ENCODE measurements at regions not wholly inside any gene's neighbourhood (a gene's known extent, or its start where the extent isn't known, plus 50 kb on each side); places are given as distances from the start of the nearest gene placed in this dataset.
A peak's percentile ranks its signal among the peaks of the same experiment; 100 is the strongest.

DNA sequence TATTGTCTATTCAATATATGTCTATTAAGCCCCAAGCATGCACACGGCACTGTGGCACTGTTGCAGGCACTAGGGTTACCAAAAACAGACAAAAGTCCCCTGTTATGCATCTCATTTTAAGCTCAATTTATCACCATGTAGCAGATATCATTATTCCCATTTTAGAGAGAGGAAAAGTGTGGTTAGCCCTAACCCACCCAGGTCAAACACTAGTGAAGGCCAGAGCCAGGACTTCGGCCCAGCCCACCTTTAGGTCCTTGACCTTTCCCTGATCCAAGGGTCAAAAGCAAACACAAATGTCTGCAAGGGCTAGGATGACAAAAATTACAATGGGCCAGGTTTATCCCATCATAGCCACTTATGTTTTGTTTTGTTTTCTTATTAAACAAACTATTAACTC is 130.3 kb upstream of the NUDT7 start:
- no peak for DNase-seq (ENCODE audit: low read depth, low spot score)

DNA sequence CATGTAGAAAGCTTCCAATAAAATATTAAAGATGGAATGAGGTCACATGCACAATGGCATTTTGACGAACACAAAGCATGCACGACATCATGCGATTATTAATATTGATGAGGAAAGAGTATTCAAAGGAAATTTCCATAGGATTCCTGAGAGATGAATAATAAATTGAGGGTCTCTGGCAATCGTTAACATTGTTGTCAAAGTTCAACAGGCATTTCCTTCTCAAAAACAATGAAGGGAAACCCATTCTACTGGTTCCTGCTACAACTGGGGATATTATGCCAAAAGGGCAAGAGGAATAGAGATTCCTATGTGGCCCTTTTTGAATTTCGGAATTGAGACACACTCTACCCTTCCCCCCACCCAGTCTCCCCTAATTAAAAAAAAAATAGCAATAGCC is 128.3 kb upstream of the NUDT7 start:
- DNase-seq (ENCODE audit: low read depth, low spot score) = no peak

DNA sequence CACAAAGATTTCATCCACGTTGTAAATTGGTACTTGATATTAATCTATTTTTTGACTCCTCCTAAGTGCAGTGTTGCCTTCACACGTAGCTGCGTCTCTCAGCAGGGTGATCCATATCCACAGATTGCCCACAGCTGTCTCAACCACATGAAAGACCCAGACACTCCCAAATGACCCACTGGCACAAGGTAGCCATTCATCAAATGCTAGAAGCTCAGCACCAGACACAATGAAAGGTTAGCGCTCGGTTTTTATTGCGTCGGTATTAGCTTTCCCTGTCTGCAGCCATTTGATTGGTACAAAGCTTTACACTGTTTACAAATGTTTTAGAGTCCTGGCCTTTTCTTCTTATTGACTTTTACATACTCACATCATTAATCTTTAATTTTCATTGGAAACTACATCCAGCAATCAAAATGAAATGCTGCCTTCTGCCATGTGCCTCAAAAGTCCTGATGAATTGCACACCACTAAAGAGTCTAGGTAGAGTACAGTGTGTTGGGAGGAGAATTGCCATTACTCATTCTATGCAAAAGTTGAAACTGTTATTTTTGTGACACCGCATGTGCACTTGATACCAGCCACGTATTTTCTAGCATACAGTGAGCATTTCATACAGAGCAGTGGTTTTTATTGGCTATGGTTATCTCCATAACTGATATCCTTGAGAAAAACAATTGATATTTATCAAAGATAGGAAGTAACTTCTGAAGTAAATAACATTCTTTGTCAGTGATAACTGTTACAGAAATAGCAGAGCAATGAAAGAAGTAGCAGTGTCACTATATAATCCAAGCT is 127.3 kb upstream of the NUDT7 start:
- no peak for DNase-seq (ENCODE audit: low read depth, low spot score)

DNA sequence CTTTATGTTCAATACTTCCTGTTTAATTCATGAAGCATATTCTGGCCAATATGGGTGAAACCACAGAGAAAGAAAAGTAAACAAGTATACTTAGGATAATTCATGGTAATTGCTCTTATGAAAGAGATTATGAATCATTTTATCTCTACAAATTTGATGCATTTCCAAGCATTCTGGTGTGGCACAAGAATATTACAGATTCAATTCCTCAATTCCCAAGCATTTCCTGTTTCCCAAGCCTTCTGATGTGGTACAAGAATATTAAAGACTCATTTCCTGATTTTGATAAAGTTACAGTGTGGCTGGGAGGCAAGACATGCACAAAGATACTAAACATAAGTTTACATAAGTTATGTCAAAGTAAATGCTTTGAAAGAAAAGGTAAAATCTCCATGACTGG is 126.1 kb upstream of the NUDT7 start:
- no peak for DNase-seq (ENCODE audit: low read depth, low spot score)

DNA sequence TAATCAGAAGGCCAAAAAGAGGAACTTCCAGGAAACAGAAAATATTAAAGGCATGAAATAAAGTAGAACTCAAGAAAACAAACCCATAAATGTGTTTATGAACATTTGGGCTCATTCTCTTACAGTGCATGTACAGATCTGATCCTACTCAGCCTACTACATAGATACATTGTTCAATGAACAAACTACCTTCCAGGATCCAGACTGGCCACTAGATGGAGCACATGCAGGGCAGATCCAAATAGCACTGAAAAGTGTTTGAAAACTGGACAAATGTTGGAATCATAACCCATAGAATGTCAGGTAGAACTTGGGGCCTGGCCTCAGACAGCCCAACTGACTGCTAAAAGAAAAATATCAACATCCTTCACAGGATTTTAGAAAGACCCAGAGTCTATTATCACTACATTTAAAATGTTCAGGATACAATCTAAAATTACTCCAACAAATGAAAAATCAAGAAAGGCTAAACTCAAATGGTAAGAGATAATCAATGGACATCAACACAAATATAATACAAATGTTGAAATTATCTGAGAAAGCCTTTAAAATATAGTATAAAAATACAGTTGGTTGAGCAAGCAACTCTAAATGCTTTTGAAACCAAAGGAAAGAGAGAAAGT is 122.4 kb upstream of the NUDT7 start:
- DNase-seq (ENCODE audit: low read depth, low spot score) = no peak

DNA sequence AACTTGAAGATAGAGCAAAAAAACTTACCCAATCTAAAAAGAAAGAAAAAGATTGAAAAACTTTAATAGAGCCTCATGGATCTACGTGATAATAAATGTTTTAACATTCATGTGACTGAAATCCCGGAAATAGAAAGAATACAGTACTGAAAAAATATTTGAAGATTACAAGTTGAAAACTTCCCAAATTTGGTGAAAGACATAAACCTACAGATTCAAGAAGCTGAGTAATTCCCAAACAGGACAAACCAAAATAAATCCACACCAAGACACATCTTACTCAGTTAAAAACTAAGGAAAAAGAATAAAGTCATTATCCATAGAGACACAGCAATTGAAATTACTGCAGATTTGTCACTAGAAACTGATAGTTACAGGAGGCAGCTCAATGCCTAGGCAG is 121.8 kb upstream of the NUDT7 start:
- DNase-seq (ENCODE audit: low read depth, low spot score) = no peak

DNA sequence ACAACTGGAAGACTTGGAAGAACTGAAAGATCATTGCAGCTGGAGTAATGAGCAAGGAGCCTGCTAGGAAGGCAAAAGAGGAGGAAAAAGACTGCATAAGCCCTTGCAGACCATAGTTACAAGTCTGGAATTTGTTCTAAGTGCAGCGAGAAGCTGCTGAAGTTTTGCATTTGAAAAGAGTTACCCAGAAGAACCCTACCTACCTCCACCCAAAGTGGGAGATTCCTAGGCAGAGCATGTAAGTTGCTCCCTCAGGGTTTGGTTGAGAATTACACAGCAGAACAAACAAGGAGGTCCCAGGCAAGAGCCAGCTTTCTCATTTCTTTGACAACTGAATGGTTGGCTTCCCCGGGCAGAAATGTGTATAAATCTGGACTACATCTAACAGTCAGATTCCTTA is 118.7 kb upstream of the NUDT7 start:
- DNase-seq (ENCODE audit: low read depth, low spot score) = peak; percentile 63

DNA sequence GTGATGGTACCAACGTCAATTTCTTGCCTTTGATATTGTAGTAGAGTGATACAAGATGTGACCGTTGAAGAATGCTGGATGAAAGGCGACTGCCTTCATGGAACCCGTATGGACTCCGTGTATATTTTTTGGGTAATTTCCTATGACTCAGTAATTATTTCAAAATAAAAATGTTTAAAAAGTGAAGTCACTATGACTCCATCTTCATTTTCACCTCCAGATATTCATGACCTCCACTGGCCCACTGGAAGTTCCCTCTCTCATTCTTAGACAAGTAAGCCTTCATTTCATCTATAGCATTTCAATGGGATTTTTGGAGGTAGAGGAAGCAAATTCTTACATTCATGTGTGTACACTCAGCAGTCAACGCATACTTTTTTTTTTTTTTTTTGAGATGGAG is 111.8 kb upstream of the NUDT7 start:
- DNase-seq (ENCODE audit: low read depth, low spot score) = no peak

DNA sequence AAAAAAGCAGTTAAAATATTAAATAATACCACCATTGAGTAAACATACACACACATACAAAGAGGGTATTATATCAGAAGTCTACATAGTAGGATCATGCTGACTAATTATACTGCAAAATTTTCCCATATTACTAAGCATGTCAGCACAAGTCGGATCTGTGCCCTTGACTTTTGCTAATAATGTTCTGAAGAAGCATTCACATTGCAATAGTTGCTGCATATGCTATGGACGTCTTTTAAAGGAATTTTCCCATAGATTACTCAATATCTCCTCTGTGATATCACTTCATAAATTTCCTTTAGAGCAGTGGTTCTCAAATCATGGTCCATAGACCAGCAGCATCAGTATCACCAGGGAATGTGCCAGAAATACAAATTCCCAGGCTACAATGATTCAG is 110.9 kb upstream of the NUDT7 start:
- no peak for DNase-seq (ENCODE audit: low read depth, low spot score)

DNA sequence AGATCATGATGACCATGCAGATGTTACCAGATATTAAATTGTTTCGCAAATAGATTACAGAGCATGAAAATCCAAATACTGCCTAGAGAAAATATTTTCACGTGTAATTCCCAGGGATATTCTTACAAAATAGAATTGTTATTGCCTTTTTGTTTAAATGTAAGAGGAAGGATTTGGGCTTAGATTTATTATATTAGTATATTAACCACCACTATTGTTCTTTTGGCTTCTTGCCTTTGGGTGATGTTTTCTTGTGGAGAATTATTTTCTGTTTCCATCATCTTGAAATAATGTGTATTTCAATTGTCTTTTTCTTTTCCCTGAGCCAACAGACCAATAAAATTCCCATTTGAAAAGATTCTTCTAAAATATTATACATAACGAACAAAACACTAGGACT is 109.7 kb upstream of the NUDT7 start:
- no peak for DNase-seq (ENCODE audit: low read depth, low spot score)

DNA sequence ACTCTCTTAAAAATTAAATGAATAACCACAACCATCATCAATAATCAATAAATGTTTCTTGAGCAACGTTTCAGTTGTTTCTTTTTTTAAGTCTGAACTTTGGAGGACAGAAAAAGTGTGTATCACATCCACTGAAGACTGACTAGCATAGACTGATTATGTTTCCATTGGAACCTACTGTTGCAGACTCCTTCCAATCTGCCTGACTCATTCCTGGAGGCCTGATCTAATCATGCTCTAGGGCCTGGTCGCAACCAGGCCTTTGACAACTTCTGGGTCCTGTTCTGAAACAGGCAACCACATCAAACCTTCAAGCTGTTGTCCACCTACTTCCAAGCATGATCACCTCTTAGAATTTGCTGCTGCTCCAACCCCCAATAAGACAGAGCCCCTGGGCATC is 109.2 kb upstream of the NUDT7 start:
- DNase-seq (ENCODE audit: low read depth, low spot score) = no peak

DNA sequence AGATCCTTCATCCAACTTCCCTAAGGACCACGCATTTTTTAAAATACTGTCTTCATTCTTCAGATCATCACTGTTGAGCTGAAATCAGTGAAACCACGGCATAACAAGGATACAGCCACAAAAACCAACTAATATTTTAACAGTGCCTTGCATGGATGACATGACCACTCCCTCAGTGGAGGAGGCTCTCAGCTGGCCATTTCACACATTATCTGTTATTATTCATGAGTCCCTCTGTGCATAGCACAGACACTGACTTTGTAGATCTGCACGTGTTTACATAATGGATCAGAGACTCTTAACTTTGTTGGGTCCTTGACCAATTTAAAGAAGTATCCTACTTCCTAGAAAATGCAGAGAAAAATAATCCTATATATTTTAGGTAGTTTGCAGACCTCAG is 104.8 kb upstream of the NUDT7 start:
- no peak for DNase-seq (ENCODE audit: low read depth, low spot score)

DNA sequence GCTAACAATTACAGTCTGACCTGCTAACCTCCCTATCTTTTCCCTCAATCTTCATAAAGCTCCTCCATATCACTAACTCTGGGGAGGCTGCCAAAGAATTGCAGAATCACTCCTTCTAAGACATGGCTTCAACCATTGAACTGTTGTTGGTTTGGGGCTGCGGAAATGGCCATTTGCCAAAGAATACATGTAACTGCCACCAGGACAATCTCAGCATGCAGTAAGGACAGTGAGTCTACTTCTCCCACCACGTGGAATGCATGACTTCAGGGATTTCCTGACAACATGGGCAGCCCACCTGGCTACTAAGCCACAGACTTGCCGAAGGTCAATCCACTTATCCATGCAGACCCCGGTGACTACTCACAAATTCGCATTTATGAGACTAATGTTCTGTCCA is 104.3 kb upstream of the NUDT7 start:
- DNase-seq (ENCODE audit: low read depth, low spot score) = no peak

DNA sequence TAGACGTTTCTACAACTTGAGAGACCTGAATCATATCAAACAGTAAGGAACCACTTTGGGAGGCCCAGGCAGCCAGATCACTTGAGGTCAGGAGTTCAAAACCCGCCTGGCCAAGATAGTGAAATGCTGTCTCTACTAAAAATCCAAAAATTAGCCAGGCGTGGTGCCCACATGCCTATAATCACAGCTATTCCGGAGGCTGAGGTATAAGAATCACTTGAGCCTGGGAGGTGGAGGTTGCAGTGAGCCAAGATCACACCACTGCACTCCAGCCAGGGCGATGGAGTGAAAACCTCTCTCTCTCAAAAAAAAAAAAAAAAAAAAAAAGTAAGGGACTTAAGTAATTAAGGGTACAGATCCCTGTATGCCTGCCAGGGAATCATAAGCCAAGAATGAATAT is 103.4 kb upstream of the NUDT7 start:
- no peak for DNase-seq (ENCODE audit: low read depth, low spot score)

DNA sequence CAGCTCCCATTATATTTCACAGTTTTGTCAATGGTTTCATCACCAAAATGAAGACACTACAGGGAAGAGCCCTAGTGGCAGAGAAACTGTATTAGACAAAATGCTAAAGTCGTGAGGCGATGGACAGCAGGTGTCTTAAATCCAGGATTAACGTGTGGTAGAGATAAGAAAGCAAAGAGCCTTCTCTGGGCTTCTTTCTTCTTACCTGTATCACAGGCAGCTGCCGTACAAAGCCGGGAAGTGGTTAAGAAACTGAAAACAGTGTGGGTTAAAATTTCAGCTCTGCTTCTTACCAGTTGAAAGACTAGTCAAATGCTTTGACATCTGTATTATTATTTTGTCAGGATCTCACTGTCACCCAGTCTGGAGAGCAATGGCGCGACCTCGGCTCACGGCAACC is 98.2 kb upstream of the NUDT7 start:
- no peak for DNase-seq (ENCODE audit: low read depth, low spot score)

DNA sequence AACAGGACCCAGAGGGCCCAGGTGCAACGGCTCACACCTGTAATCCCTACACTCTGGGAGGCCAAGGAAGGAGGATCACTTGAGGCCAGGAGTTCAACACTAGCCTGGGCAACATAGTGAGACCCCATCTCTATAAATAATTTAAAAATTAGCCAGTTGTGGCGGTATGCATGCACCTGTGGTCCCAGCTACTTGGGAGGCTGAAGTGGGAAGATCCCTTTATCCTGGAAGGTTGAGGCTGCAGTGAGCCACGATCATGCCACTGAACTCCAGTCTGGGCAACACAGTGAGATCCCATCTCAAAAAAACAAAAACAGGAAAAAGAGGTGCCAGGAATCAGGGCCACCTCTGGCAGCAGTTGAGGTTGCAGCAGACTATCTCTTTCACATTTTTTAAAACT is 85.7 kb upstream of the NUDT7 start:
- no peak for DNase-seq (ENCODE audit: low read depth, low spot score)

DNA sequence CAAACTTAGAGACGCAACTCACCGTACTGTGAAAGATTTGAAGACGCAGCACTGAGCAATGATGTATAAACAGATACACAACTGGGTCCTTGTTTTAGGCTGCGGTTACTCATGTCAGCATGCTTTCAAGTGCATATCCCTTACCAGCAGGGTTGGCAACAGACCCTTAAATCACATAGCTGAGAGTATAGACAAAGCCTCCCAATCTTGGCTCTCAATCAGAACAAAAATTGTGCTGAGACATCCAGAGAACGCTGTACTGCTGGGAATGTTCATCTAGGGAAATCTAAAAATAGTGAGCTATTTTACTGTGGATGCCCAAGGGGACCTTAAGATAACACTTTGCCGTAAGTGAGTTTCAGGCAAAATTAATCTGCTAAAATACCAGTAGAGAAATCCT is 84.4 kb upstream of the NUDT7 start:
- no peak for DNase-seq (ENCODE audit: low read depth, low spot score)

DNA sequence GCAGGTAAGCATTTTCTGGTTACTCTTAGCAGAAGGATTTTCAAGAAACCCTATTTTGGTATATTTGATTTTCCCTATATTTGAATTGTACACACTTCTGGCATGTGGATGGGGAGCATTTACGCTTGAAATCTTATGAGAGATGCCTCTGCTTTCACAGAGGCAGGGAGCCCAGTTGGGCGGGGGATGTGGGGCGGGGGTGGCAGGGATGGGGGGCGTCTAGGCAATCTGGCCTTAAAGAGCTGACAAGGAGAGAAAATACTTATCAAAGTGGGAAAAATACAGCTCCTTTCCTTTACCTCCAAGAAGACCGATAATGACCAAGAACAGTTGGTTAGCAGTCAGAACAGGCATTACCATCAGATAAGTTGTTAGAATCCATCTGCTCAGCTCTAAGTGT is 79.1 kb upstream of the NUDT7 start:
- DNase-seq (ENCODE audit: low read depth, low spot score) = no peak

DNA sequence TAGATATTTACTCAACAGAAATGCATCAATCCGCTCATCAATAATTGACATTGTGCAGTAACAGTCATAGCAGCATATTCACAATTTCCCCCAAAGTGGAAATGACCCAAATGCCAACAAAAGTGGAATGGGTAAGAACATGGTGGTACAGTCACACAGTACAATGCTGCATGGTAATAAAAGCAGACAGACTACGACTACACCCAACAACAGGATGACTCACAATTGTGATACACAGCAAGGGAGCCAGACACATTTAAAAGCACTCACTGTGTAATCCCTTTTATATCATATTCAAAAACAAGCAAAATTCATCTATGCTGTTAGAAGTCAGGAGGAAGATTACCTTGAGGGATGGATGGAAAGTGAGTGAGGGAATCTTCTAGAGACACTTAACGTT is 76.5 kb upstream of the NUDT7 start:
- DNase-seq (ENCODE audit: low read depth, low spot score) = no peak

DNA sequence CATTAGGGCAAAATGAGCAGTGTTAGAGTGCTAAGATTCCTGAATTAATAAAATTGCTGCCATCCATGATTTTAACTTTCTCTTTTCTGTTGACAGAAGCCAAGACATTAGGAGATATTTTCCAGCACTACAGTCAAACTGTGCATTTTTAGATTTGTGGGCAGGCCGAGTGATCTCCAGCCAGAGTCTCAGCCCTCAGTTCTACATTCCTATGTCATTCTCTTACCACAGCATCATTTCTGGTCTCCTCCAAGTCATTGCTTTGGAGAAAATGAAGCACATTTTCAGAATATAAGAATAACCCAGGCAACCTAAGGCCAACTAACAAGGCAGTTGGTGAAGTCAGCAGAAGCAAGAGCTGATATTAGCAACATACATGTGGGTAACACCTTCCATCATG is 74.6 kb upstream of the NUDT7 start:
- DNase-seq (ENCODE audit: low read depth, low spot score) = no peak

DNA sequence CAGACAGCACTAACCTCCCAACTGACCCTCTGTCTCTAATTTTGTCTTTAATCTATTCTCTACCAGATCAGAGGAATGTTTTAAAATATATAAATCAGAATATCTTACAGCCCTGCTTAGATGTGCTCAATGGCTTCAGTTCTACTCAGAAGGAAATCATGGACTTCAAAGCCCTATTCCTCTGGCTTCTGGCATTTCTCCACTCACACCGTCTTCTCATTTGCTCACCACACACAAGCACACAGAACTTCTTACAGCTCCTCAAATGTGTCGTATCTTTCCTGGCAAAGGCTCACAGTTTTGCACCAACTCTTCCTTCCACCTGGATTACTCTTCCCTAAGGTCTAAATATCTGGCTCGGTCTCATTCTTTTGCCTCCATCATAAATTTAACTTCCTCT is 71.6 kb upstream of the NUDT7 start:
- no peak for DNase-seq (ENCODE audit: low read depth, low spot score)

DNA sequence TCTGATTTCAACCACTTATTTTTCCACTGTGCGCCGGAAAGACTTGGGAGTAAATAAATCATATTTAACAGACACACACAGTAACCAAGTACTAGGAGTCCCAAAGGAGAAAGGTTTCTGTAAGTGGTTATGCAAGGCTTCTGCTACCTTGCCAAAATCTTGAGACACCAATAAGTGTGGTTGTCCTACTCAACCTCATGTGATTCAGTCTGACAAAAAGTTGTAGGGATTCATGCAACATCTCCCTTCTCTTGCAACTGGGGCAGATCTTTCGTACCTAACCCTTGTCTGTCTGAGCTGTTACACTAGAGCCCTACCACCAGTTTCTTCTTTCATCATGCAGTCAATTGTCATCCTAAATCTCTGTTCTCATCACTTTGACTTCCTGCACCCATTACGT is 69.9 kb upstream of the NUDT7 start:
- DNase-seq (ENCODE audit: low read depth, low spot score) = no peak

DNA sequence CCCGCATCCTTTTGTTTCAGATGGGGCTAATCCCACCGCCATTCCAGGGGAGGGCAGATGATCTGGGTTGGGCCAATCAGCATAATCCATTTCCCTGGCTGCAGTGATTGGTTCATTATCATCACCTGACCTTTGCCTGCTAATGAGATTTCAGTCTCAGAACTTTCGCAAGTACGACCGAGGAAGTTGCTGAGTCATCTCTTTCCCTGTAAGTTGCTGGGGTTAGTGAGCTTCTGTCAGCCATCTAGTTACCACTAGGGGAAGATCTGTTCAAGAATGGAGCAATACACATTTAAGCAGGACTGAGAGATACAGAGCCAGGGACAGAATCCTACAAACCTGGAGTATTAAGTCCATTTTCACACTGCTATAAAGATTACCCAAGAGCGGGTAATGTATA is 65.3 kb upstream of the NUDT7 start:
- DNase-seq (ENCODE audit: low read depth, low spot score) = peak; percentile 53

DNA sequence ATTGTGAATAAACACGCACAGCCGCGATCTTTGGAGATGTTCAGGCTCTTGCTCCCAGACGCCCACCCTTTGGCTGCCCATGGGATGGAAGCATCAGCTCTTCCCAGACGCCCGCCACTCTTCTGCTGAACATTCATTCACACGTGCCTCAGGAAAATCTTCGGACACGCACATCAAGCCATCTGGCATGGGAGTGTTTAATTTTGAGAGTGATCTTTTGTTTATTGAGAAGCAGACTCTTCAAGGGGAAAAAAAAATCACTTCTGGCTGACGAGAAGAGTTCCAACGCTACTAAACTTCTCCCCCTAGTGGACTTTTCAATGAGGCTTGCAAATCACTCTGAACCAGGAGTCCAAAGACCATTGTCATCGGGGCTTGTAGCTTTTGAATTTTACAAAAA is 62.0 kb upstream of the NUDT7 start:
- peak; percentile 45 for DNase-seq (ENCODE audit: low read depth, low spot score)
